ENCODE measurements at regions not wholly inside any gene's neighbourhood (a gene's known extent, or its start where the extent isn't known, plus 50 kb on each side); places are given as distances from the start of the nearest gene placed in this dataset.

GRCh38 chr1:199856216-199856780 is 171.2 kb upstream of the NR5A2 start:
- no peak for DNase-seq (ENCODE audit: low spot score)

- no peak for DNase-seq (ENCODE audit: low spot score)
Measured at GRCh38 chr1:199857108-199857507, 170.4 kb upstream of the NR5A2 start.

- DNase-seq (ENCODE audit: low spot score): no peak
Measured at GRCh38 chr1:199857516-199857915, 170.0 kb upstream of the NR5A2 start.

GRCh38 chr1:199858171-199858570 is 169.3 kb upstream of the NR5A2 start:
- no peak for DNase-seq (ENCODE audit: low spot score)

- no peak for DNase-seq (ENCODE audit: low spot score)
Measured at GRCh38 chr1:199858856-199859255, 168.7 kb upstream of the NR5A2 start.

GRCh38 chr1:199859491-199859933 is 168.0 kb upstream of the NR5A2 start:
- no peak for DNase-seq (ENCODE audit: low spot score)

GRCh38 chr1:199861020-199861795 is 166.3 kb upstream of the NR5A2 start:
- no peak for DNase-seq (ENCODE audit: low spot score)

GRCh38 chr1:199862047-199862446 is 165.5 kb upstream of the NR5A2 start:
- DNase-seq (ENCODE audit: low spot score): no peak

- no peak for DNase-seq (ENCODE audit: low spot score)
Measured at GRCh38 chr1:199866210-199866617, 161.3 kb upstream of the NR5A2 start.

- no peak for DNase-seq (ENCODE audit: low spot score)
Measured at GRCh38 chr1:199867601-199868000, 159.9 kb upstream of the NR5A2 start.

- DNase-seq (ENCODE audit: low spot score): no peak
Measured at GRCh38 chr1:199868777-199869176, 158.7 kb upstream of the NR5A2 start.

GRCh38 chr1:199875337-199875736 is 152.2 kb upstream of the NR5A2 start:
- no peak for DNase-seq (ENCODE audit: low spot score)

GRCh38 chr1:199875856-199876255 is 151.7 kb upstream of the NR5A2 start:
- DNase-seq (ENCODE audit: low spot score): no peak

GRCh38 chr1:199877526-199878384 is 149.8 kb upstream of the NR5A2 start:
- DNase-seq (ENCODE audit: low spot score): no peak

GRCh38 chr1:199878823-199879222 is 148.7 kb upstream of the NR5A2 start:
- DNase-seq (ENCODE audit: low spot score): no peak

- DNase-seq (ENCODE audit: low spot score): no peak
Measured at GRCh38 chr1:199898654-199899053, 128.9 kb upstream of the NR5A2 start.

- DNase-seq (ENCODE audit: low spot score): no peak
Measured at GRCh38 chr1:199901341-199901740, 126.2 kb upstream of the NR5A2 start.

- no peak for DNase-seq (ENCODE audit: low spot score)
Measured at GRCh38 chr1:199907361-199907760, 120.1 kb upstream of the NR5A2 start.

- no peak for DNase-seq (ENCODE audit: low spot score)
Measured at GRCh38 chr1:199909137-199909536, 118.4 kb upstream of the NR5A2 start.

- no peak for DNase-seq (ENCODE audit: low spot score)
Measured at GRCh38 chr1:199913318-199913717, 114.2 kb upstream of the NR5A2 start.

- DNase-seq (ENCODE audit: low spot score): no peak
Measured at GRCh38 chr1:199914546-199914945, 113.0 kb upstream of the NR5A2 start.

GRCh38 chr1:199918196-199918769 is 109.2 kb upstream of the NR5A2 start:
- no peak for DNase-seq (ENCODE audit: low spot score)

- no peak for DNase-seq (ENCODE audit: low spot score)
Measured at GRCh38 chr1:199920635-199921034, 106.9 kb upstream of the NR5A2 start.

All from HuH-7.5 (cell line).